DOHH2 (cell line): ENCODE measurements at regions not wholly inside any gene's neighbourhood (a gene's known extent, or its start where the extent isn't known, plus 50 kb on each side); places are given as distances from the start of the nearest gene placed in this dataset.

Experiments
- H3F3A ChIP-seq: fragments of 200-600 bp; sonication (generic), shearing (Covaris generic); 2 replicates; pipeline ENCODE4 v1.6.0; 2016; ENCODE audit warnings: antibody characterized with exemption, mild to moderate bottlenecking; ENCODE audit not compliant: control insufficient read depth, insufficient read depth
- H3K27ac ChIP-seq: fragments of 200-600 bp; sonication (generic); 2 replicates; pipeline ENCODE4 v1.5.1; 2014; ENCODE audit warnings: low read depth, mild to moderate bottlenecking, low read length, moderate library complexity
- H3K27me3 ChIP-seq: fragments of 200-600 bp; sonication (generic); 2 replicates; pipeline ENCODE4 v1.6.1; 2014; ENCODE audit warnings: mild to moderate bottlenecking, low read length, mixed read lengths; ENCODE audit not compliant: control insufficient read depth
- H3K36me3 ChIP-seq: fragments of 200-600 bp; sonication (generic); 2 replicates; pipeline ENCODE4 v1.6.1; 2014; ENCODE audit warnings: mild to moderate bottlenecking, low read length, moderate library complexity, mixed read lengths; ENCODE audit not compliant: control insufficient read depth
- H3K4me1 ChIP-seq: fragments of 200-600 bp; sonication (generic); 2 replicates; pipeline ENCODE4 v1.6.1; 2014; ENCODE audit warnings: mild to moderate bottlenecking, low read length, mixed read lengths; ENCODE audit not compliant: control insufficient read depth
- H3K4me2 ChIP-seq: fragments of 200-600 bp; sonication (generic); 2 replicates; pipeline ENCODE4 v1.6.0; 2014; ENCODE audit warnings: mild to moderate bottlenecking, low read length, moderate library complexity
- H3K4me3 ChIP-seq: fragments of 200-600 bp; sonication (generic); 2 replicates; pipeline ENCODE4 v1.5.1; 2014; ENCODE audit warnings: mild to moderate bottlenecking, low read length, mixed read lengths
- H3K79me2 ChIP-seq: fragments of 200-600 bp; sonication (generic); 2 replicates; pipeline ENCODE4 v1.6.1; 2014; ENCODE audit warnings: mild to moderate bottlenecking, low read length, mixed read lengths; ENCODE audit not compliant: control insufficient read depth
- H3K9me2 ChIP-seq: fragments of 200-600 bp; sonication (generic); replicated peaks from 2 replicates; pipeline ENCODE4 v1.6.1; 2014; ENCODE audit warnings: mild to moderate bottlenecking, low read length, mixed read lengths; ENCODE audit not compliant: control insufficient read depth
- H3K9me3 ChIP-seq: fragments of 200-600 bp; sonication (generic); 2 replicates; pipeline ENCODE4 v1.6.1; 2014; ENCODE audit warnings: antibody characterized with exemption, low read length, mixed read lengths; ENCODE audit not compliant: control insufficient read depth, insufficient read depth
- H4K20me1 ChIP-seq: fragments of 200-600 bp; sonication (generic); 2 replicates; pipeline ENCODE4 v1.6.0; 2014; ENCODE audit warnings: low read depth, mild to moderate bottlenecking, antibody characterized with exemption, low read length, moderate library complexity; ENCODE audit not compliant: control insufficient read depth, insufficient read depth
- CTCF ChIP-seq: fragments of 200-600 bp; sonication (generic); IDR thresholded peaks from one replicate; pipeline ENCODE4 v1.5.1; 2014; ENCODE audit warnings: antibody characterized with exemption, mild to moderate bottlenecking, low read depth, low read length; ENCODE audit not compliant: poor library complexity, severe bottlenecking
- EZH2phosphoT487 ChIP-seq: fragments of 200-600 bp; sonication (generic); IDR thresholded peaks from 2 replicates; pipeline ENCODE4 v1.6.1; 2017; ENCODE audit warnings: borderline replicate concordance, mild to moderate bottlenecking, antibody characterized with exemption, low read length, moderate library complexity, mixed read lengths

DNA sequence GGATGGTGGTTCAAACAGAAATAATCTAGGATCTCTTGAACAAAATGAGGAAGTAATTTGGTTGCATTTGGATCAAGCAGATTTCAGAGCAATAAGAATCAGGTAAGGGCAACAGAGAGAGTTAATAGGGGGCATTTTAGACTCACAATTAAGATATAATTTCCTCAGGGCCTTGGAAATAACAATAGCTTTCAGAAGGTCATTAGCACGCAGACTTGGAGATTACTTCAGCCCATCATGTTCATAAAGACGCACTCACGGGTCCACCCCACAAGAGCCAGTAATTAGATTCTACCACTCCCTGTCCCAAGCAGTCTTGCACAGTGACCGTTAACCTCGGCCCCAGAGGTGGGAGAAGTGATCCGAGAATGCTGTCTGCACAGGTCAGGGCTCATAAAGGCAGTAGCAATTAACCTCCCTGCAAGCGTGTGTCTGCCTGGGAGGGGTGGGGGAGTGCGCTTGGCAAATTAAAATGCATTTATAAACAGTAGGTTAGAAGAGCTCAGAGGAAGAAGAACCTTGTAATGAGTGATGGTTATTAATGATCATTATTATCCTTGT lies 125.7 kb upstream of the CCDC196 start:
- H4K20me1 ChIP-seq, result no peaks in the 10 kb centered on the region
- H3K9me2 ChIP-seq, result no peaks in the 10 kb centered on the region
- no peaks in the 10 kb centered on the region for H3F3A ChIP-seq
- H3K27ac ChIP-seq, result no peak overlapping the region
- TF ChIP-seq EZH2phosphoT487 (no peak), CTCF (no peak)
- no peak overlapping the region for H3K4me3 ChIP-seq
- H3K79me2 ChIP-seq, result no peaks in the 10 kb centered on the region
- H3K27me3 ChIP-seq, result peaks cover 4% of the 10 kb centered on the region; the same call in 1 of the 2 replicates
- H3K4me1 ChIP-seq, result no peaks in the 10 kb centered on the region
- no peaks in the 10 kb centered on the region for H3K9me3 ChIP-seq
- no peak overlapping the region for H3K4me2 ChIP-seq
- no peaks in the 10 kb centered on the region for H3K36me3 ChIP-seq

DNA sequence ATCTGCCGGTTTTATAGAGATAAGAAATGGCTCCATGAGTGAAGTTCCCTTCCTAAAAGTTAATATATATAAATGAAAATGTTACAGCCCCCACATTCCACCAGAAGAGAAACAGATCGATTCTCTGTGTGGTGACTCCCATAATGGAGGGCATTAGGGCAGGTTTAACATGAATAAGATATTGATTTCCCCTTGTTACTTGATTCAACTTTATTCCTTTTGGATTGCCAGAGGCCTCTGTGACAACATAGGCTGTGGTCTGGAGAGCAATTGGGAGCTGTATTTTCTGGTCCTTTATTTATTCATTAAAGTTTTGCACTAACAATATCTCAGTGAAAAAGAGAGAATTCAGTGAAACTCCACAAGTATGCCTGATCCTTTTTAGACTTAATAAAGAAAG lies 125.2 kb upstream of the CCDC196 start:
- Histone ChIP-seq H3K9me3 (no peaks in the 10 kb centered on the region), H3K4me1 (no peaks in the 10 kb centered on the region), H3K36me3 (no peaks in the 10 kb centered on the region), H3K4me3 (no peak overlapping the region), H4K20me1 (no peaks in the 10 kb centered on the region), H3K27ac (no peak overlapping the region), H3K4me2 (no peak overlapping the region), H3K9me2 (no peaks in the 10 kb centered on the region), H3F3A (no peaks in the 10 kb centered on the region), H3K79me2 (no peaks in the 10 kb centered on the region), H3K27me3 (peaks cover 4% of the 10 kb centered on the region; the same call in 1 of the 2 replicates)
- TF ChIP-seq EZH2phosphoT487 (no peak), CTCF (no peak)

DNA sequence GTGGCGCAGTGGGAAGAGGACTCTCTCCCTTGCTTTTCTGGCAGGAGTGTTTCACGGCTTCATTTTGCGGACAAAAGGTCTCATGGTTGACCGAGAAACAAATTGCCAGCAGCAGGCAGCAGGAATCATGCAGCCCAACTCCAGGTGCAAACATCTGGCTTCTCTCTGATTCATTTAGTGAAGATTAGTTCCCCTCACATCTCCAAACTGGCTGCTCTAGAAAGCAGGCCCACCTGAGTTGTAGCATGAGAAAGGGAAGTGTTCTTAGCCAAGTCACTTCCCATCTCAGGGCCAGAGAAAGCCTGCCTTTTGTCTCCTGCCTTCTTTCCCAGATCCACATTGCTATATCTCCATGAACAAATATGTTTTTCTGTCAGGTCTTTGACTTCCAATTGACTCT lies 120.8 kb upstream of the CCDC196 start:
- Histone ChIP-seq H3F3A (no peaks in the 10 kb centered on the region), H3K4me1 (no peaks in the 10 kb centered on the region), H3K36me3 (no peaks in the 10 kb centered on the region), H3K27ac (no peak overlapping the region), H3K9me3 (no peaks in the 10 kb centered on the region), H4K20me1 (no peaks in the 10 kb centered on the region), H3K9me2 (no peaks in the 10 kb centered on the region), H3K4me3 (no peak overlapping the region), H3K27me3 (peaks cover 4% of the 10 kb centered on the region; the same call in 1 of the 2 replicates), H3K4me2 (no peak overlapping the region), H3K79me2 (no peaks in the 10 kb centered on the region)
- TF ChIP-seq CTCF (no peak), EZH2phosphoT487 (no peak)

DNA sequence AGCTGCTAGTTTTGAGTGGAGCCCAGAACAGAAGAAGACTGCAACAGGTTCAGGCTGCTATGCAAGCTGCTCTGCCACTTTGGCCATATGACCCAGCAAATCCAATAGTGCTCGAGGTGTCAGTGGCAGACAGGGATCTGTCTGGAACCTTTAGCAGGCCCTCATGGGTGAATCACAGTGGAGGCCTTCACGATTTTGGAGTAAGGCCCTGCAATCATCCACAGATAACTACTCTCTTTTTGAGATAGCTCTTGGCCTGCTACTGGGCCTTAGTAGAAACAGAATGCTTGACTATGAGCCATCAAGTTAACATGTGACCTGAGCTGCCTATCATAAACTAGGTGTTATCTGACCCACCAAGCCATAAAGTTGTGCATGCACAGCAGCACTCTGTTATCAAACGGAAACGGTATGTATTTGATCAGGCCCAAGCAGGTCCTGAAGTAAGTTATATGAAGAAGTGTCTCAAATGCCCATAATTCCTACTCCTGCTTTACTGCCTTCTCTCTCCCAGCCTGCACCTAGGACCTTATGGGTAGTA lies 116.9 kb upstream of the CCDC196 start:
- Histone ChIP-seq H3F3A (no peaks in the 10 kb centered on the region), H3K9me3 (no peaks in the 10 kb centered on the region), H3K4me3 (no peak overlapping the region), H3K4me2 (no peak overlapping the region), H4K20me1 (no peaks in the 10 kb centered on the region), H3K27me3 (no peaks in the 10 kb centered on the region; the same call in 1 of the 2 replicates), H3K9me2 (no peaks in the 10 kb centered on the region), H3K27ac (no peak overlapping the region), H3K4me1 (no peaks in the 10 kb centered on the region), H3K79me2 (no peaks in the 10 kb centered on the region), H3K36me3 (no peaks in the 10 kb centered on the region)
- TF ChIP-seq CTCF, result no peak
- TF ChIP-seq EZH2phosphoT487, result no peak
